ENCODE measurements at regions not wholly inside any gene's neighbourhood (a gene's known extent, or its start where the extent isn't known, plus 50 kb on each side); places are given as distances from the start of the nearest gene placed in this dataset.

DNA sequence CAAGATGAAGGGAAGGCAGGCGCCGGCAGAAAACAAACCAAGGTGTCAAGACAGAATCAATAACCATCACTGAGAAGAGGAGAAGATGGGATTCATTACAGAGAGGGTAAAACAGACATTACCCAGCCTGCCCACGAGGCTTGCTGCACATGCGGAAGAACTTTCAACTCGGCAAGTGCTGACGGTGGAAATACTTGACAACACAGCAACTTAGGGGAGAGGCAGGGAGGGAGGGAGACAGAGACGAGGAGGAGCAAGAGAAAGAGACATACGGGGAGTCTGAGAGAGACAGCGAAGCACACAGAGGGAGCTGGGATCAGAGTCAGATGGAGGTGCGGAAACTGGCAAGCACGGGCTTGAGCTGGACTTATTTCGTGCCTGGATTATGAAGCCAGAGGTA lies 129.3 kb upstream of the NECTIN1 start:
- no peaks in the 10 kb centered on the region for H4K20me1 ChIP-seq (replicated peaks; ENCODE audit: control insufficient read depth, extremely low read depth, insufficient read depth, low read length)
- H3K9me1 ChIP-seq (replicated peaks; ENCODE audit: control insufficient read depth, extremely low read depth, insufficient read depth, low read length) = no peaks in the 10 kb centered on the region
- H3K9me3 ChIP-seq (replicated peaks; ENCODE audit: control insufficient read depth, insufficient read depth, low read length) = no peaks in the 10 kb centered on the region
- POLR2A ChIA-PET = no interaction called here
- no peak for DNase-seq (ENCODE audit: low read depth, low spot score)
- no peak overlapping the region for H2AFZ ChIP-seq (ENCODE audit: low read depth, low read length)
- TF ChIP-seq POLR2A (IDR thresholded peaks at IDR 0.05; ENCODE audit: low read depth, low read length) (no peak), FOS (IDR thresholded peaks at IDR 0.05; ENCODE audit: borderline replicate concordance, insufficient read depth, low read length) (no peak), MYC (IDR thresholded peaks at IDR 0.05; ENCODE audit: low read depth, low read length) (no peak)
- TF ChIP-seq, protein P1, sequence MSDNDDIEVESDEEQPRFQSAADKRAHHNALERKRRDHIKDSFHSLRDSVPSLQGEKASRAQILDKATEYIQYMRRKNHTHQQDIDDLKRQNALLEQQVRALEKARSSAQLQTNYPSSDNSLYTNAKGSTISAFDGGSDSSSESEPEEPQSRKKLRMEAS (IDR thresholded peaks at IDR 0.05; ENCODE audit: insufficient read depth, insufficient read length) = no peak
- dilution Hi-C loops (cut with MboI; ENCODE audit: extremely low pct_ligation_motif_present, low sequenced_read_pairs) = no loop called here
- H3K36me3 ChIP-seq (ENCODE audit: control insufficient read depth in 2 of 2, extremely low read depth in 1 of 2, insufficient read depth in 2 of 2, low read length in 2 of 2) = no peaks in the 10 kb centered on the region
- no peak overlapping the region for H3K4me3 ChIP-seq (replicated peaks in 1 of 3; ENCODE audit: insufficient read depth in 1 of 3, low read depth in 1 of 3, low read length in 3 of 3)
- no peaks in the 10 kb centered on the region for H3K4me1 ChIP-seq (ENCODE audit: control insufficient read depth, extremely low read depth, insufficient read depth, low read length)
- no peak overlapping the region for H3K27ac ChIP-seq (ENCODE audit: insufficient read depth, low read depth, low read length)
- H3K79me2 ChIP-seq (ENCODE audit: control insufficient read depth, insufficient read depth, low read length) = no peaks in the 10 kb centered on the region
- intact Hi-C loops (cut with micrococcal nuclease) = no loop called here
- no peak for FAIRE-seq
- H3K4me2 ChIP-seq (ENCODE audit: insufficient read depth, low read length) = no peak overlapping the region
- no TSS peak for BruUV-seq (replicated peaks)
- CTCF ChIA-PET = no interaction called here
- no peak overlapping the region for H3K9ac ChIP-seq (replicated peaks; ENCODE audit: extremely low read depth, insufficient read depth, low read length)
- H3K27me3 ChIP-seq (ENCODE audit: control insufficient read depth in 2 of 2, insufficient read depth in 2 of 2, low read length in 2 of 2) = no peaks in the 10 kb centered on the region

DNA sequence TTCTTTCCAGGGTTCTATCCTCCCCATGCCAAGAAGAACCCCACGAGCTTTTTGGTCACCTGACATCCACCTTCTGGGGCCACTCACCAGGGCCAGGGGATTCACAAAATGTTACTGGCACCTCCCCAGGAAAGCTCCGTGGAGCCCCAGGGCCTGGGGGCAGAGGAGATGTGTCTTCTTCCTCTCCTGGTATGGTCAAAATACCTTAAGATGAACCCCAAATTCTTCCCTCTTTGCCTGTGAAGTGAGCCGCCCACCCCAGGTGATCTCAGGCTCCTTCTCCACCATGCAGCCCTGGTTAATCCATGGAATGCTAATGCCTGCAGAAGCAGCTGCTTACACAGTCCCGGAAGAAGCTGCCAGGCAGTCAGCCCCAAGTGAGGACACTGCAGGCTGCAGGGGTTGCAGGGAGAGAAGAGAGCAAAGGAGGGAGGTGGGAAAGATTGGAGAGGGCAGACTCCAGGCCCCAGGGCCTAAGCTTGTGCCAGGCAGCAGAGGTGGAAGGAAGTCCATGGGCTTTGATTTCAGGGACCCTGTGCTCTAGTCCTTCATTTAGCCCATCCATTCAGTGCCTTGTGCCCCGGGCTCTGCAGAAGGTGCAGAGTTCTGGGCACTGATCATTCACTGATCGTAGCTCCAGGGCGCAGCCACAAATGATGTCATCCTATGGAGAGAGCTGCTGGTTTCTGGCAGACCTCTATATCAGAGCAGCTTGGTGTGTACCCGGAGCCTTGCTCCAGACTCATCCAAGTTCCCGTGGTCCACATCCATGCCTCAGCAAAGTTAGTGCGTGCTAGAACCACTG lies 127.9 kb upstream of the NECTIN1 start:
- H3K4me1 ChIP-seq (ENCODE audit: control insufficient read depth, extremely low read depth, insufficient read depth, low read length) = no peaks in the 10 kb centered on the region
- POLR2A ChIA-PET = no interaction called here
- H3K4me3 ChIP-seq (replicated peaks in 1 of 3; ENCODE audit: insufficient read depth in 1 of 3, low read depth in 1 of 3, low read length in 3 of 3) = no peak overlapping the region
- dilution Hi-C loops (cut with MboI; ENCODE audit: extremely low pct_ligation_motif_present, low sequenced_read_pairs) = no loop called here
- no peak for DNase-seq (ENCODE audit: low read depth, low spot score)
- no peaks in the 10 kb centered on the region for H3K36me3 ChIP-seq (ENCODE audit: control insufficient read depth in 2 of 2, extremely low read depth in 1 of 2, insufficient read depth in 2 of 2, low read length in 2 of 2)
- CTCF ChIA-PET = no interaction called here
- no peak overlapping the region for H3K9ac ChIP-seq (replicated peaks; ENCODE audit: extremely low read depth, insufficient read depth, low read length)
- no peak overlapping the region for H2AFZ ChIP-seq (ENCODE audit: low read depth, low read length)
- H3K9me1 ChIP-seq (replicated peaks; ENCODE audit: control insufficient read depth, extremely low read depth, insufficient read depth, low read length) = no peaks in the 10 kb centered on the region
- H4K20me1 ChIP-seq (replicated peaks; ENCODE audit: control insufficient read depth, extremely low read depth, insufficient read depth, low read length) = no peaks in the 10 kb centered on the region
- no TSS peak for BruUV-seq (replicated peaks)
- TF ChIP-seq, protein P1 (IDR thresholded peaks at IDR 0.05; ENCODE audit: insufficient read depth, insufficient read length) = no peak
- TF ChIP-seq, protein P2, sequence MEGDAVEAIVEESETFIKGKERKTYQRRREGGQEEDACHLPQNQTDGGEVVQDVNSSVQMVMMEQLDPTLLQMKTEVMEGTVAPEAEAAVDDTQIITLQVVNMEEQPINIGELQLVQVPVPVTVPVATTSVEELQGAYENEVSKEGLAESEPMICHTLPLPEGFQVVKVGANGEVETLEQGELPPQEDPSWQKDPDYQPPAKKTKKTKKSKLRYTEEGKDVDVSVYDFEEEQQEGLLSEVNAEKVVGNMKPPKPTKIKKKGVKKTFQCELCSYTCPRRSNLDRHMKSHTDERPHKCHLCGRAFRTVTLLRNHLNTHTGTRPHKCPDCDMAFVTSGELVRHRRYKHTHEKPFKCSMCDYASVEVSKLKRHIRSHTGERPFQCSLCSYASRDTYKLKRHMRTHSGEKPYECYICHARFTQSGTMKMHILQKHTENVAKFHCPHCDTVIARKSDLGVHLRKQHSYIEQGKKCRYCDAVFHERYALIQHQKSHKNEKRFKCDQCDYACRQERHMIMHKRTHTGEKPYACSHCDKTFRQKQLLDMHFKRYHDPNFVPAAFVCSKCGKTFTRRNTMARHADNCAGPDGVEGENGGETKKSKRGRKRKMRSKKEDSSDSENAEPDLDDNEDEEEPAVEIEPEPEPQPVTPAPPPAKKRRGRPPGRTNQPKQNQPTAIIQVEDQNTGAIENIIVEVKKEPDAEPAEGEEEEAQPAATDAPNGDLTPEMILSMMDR (IDR thresholded peaks at IDR 0.05; ENCODE audit: extremely low read depth in 1 of 2, insufficient read depth in 1 of 2, low read depth in 1 of 2, low read length in 2 of 2) = no peak
- TF ChIP-seq POLR2A (IDR thresholded peaks at IDR 0.05; ENCODE audit: low read depth, low read length) (no peak), MYC (IDR thresholded peaks at IDR 0.05; ENCODE audit: low read depth, low read length) (no peak), GATA2 (IDR thresholded peaks at IDR 0.05; ENCODE audit: insufficient read depth, insufficient read length, low read depth, low read length) (no peak), EZH2 (IDR thresholded peaks at IDR 0.05; ENCODE audit: borderline replicate concordance, low read depth, low read length, severe bottlenecking) (no peak), JUN (IDR thresholded peaks at IDR 0.05; ENCODE audit: borderline replicate concordance, insufficient read depth, insufficient read length, low read depth) (no peak), FOS (IDR thresholded peaks at IDR 0.05; ENCODE audit: borderline replicate concordance, insufficient read depth, low read length) (no peak), POLR2AphosphoS5 (IDR thresholded peaks at IDR 0.05; ENCODE audit: insufficient read depth, low read depth, low read length) (no peak)
- intact Hi-C loops (cut with micrococcal nuclease) = no loop called here
- no peaks in the 10 kb centered on the region for H3K27me3 ChIP-seq (ENCODE audit: control insufficient read depth in 2 of 2, insufficient read depth in 2 of 2, low read length in 2 of 2)
- no peaks in the 10 kb centered on the region for H3K9me3 ChIP-seq (replicated peaks; ENCODE audit: control insufficient read depth, insufficient read depth, low read length)
- H3K4me2 ChIP-seq (ENCODE audit: insufficient read depth, low read length) = no peak overlapping the region
- no peaks in the 10 kb centered on the region for H3K79me2 ChIP-seq (ENCODE audit: control insufficient read depth, insufficient read depth, low read length)
- FAIRE-seq = no peak
- H3K27ac ChIP-seq (ENCODE audit: insufficient read depth, low read depth, low read length) = no peak overlapping the region

All from endothelial cell of umbilical vein (primary cell).